ENCODE measurements at regions not wholly inside any gene's neighbourhood (a gene's known extent, or its start where the extent isn't known, plus 50 kb on each side); places are given as distances from the start of the nearest gene placed in this dataset.

- DNase-seq (ENCODE audit: extremely low read depth in 1 of 11, low read depth in 9 of 11, low spot score in 4 of 11): no peak
Observed at GRCh38 chr13:76758257-76758656, 127.9 kb downstream of the KCTD12 start.

GRCh38 chr13:76756451-76756850 is 129.8 kb downstream of the KCTD12 start:
- DNase-seq (ENCODE audit: extremely low read depth in 1 of 11, low read depth in 9 of 11, low spot score in 4 of 11): no peak

- DNase-seq (ENCODE audit: extremely low read depth in 1 of 11, low read depth in 9 of 11, low spot score in 4 of 11): no peak
Observed at GRCh38 chr13:76754414-76754813, 131.8 kb downstream of the KCTD12 start.

GRCh38 chr13:76751278-76751677 is 134.9 kb downstream of the KCTD12 start:
- DNase-seq (ENCODE audit: extremely low read depth in 1 of 11, low read depth in 9 of 11, low spot score in 4 of 11): no peak

GRCh38 chr13:76750126-76750525 is 136.1 kb downstream of the KCTD12 start:
- no peak for DNase-seq (ENCODE audit: extremely low read depth in 1 of 11, low read depth in 9 of 11, low spot score in 4 of 11)

GRCh38 chr13:76745261-76746200 is 140.7 kb downstream of the KCTD12 start:
- DNase-seq (ENCODE audit: extremely low read depth in 1 of 11, low read depth in 9 of 11, low spot score in 4 of 11): no peak

- DNase-seq (ENCODE audit: extremely low read depth in 1 of 11, low read depth in 9 of 11, low spot score in 4 of 11): no peak
Observed at GRCh38 chr13:76741624-76742023, 144.6 kb downstream of the KCTD12 start.

- DNase-seq (ENCODE audit: extremely low read depth in 1 of 11, low read depth in 9 of 11, low spot score in 4 of 11): no peak
Observed at GRCh38 chr13:76741046-76741445, 145.2 kb downstream of the KCTD12 start.

- DNase-seq (ENCODE audit: extremely low read depth in 1 of 11, low read depth in 9 of 11, low spot score in 4 of 11): no peak
Observed at GRCh38 chr13:76738616-76739015, 147.6 kb downstream of the KCTD12 start.

- no peak for DNase-seq (ENCODE audit: extremely low read depth in 1 of 11, low read depth in 9 of 11, low spot score in 4 of 11)
Observed at GRCh38 chr13:76737526-76737925, 148.7 kb downstream of the KCTD12 start.

GRCh38 chr13:76735641-76736040 is 150.6 kb downstream of the KCTD12 start:
- DNase-seq (ENCODE audit: extremely low read depth in 1 of 11, low read depth in 9 of 11, low spot score in 4 of 11): no peak

GRCh38 chr13:76733671-76734070 is 152.5 kb downstream of the KCTD12 start:
- DNase-seq (ENCODE audit: extremely low read depth in 1 of 11, low read depth in 9 of 11, low spot score in 4 of 11): no peak

GRCh38 chr13:76732367-76732766 is 153.8 kb downstream of the KCTD12 start:
- no peak for DNase-seq (ENCODE audit: extremely low read depth in 1 of 11, low read depth in 9 of 11, low spot score in 4 of 11)

- no peak for DNase-seq (ENCODE audit: extremely low read depth in 1 of 11, low read depth in 9 of 11, low spot score in 4 of 11)
Observed at GRCh38 chr13:76730220-76730619, 156.0 kb downstream of the KCTD12 start.

- DNase-seq (ENCODE audit: extremely low read depth in 1 of 11, low read depth in 9 of 11, low spot score in 4 of 11): no peak
Observed at GRCh38 chr13:76729691-76730090, 156.5 kb downstream of the KCTD12 start.

- no peak for DNase-seq (ENCODE audit: extremely low read depth in 1 of 11, low read depth in 9 of 11, low spot score in 4 of 11)
Observed at GRCh38 chr13:76725896-76726295, 160.3 kb downstream of the KCTD12 start.

GRCh38 chr13:76725211-76725610 is 161.0 kb downstream of the KCTD12 start:
- DNase-seq (ENCODE audit: extremely low read depth in 1 of 11, low read depth in 9 of 11, low spot score in 4 of 11): no peak

GRCh38 chr13:76724421-76724820 is 161.8 kb downstream of the KCTD12 start:
- DNase-seq (ENCODE audit: extremely low read depth in 1 of 11, low read depth in 9 of 11, low spot score in 4 of 11): no peak

- DNase-seq (ENCODE audit: extremely low read depth in 1 of 11, low read depth in 9 of 11, low spot score in 4 of 11): no peak
Observed at GRCh38 chr13:76723551-76724232, 162.5 kb downstream of the KCTD12 start.

- DNase-seq (ENCODE audit: extremely low read depth in 1 of 11, low read depth in 9 of 11, low spot score in 4 of 11): no peak
Observed at GRCh38 chr13:76722782-76723181, 163.4 kb downstream of the KCTD12 start.

Measured in renal cortex interstitium (tissue), 11 donors.